Testis (tissue), 2 donors: ENCODE measurements at regions not wholly inside any gene's neighbourhood (a gene's known extent, or its start where the extent isn't known, plus 50 kb on each side); places are given as distances from the start of the nearest gene placed in this dataset.

ENCODE experiments used
- DNase-seq: peaks from one replicate; pipeline ENCODE4 v3.0.0-alpha.2; 2019
- H3K27ac ChIP-seq, 2 donors: fragments of 200-600 bp; sonication (generic); one replicate each; pipeline ENCODE4 v1.5.1; 2019
- H3K27me3 ChIP-seq: fragments of 200-600 bp; sonication (generic); one replicate; pipeline ENCODE4 v1.5.1; 2019
- H3K36me3 ChIP-seq: fragments of 200-600 bp; sonication (generic); one replicate; pipeline ENCODE4 v1.5.1; 2017; ENCODE audit warnings: low read depth; ENCODE audit errors: missing control alignments
- H3K4me1 ChIP-seq: fragments of 200-600 bp; sonication (generic); one replicate; pipeline ENCODE4 v1.5.1; 2019
- H3K4me3 ChIP-seq, 2 donors: fragments of 200-600 bp; sonication (generic); one replicate each; pipeline ENCODE4 v1.5.1; 2017 to 2019
- H3K9me3 ChIP-seq: fragments of 200-600 bp; sonication (generic); one replicate; pipeline ENCODE4 v1.5.1; 2017
- CTCF ChIP-seq, 3 experiments: fragments of 450-650 bp in 2 of 3; fragments of 200-600 bp in 1 of 3; sonication (generic) in 1 of 3; IDR thresholded peaks; one replicate each; pipeline ENCODE4 v1.5.1; 2016 to 2019; ENCODE audit warnings: antibody characterized with exemption in 3 of 3, mild to moderate bottlenecking in 2 of 3, moderate library complexity in 1 of 3
- POLR2A ChIP-seq: fragments of 450-650 bp; IDR thresholded peaks from one replicate; pipeline ENCODE4 v1.6.1; 2017; ENCODE audit warnings: antibody characterized with exemption, mild to moderate bottlenecking, moderate library complexity
- WGBS, 2 donors: methylation state at CpG; one replicate each; pipeline ENCODE4 v1.1.5; 2018; 5-methylcytosine and 5-hydroxymethylcytosine counted together
- intact Hi-C: fragments of 100-400 bp; cut with DNase I; formaldehyde crosslinking; loops from one replicate; pipeline ENCODE4 v1.15.1; 2023; ENCODE audit warnings: low total_unique reads

- no peak for TF ChIP-seq POLR2A
- TF ChIP-seq CTCF (IDR thresholded peaks at IDR 0.05) = no peak
- H3K36me3 ChIP-seq = no peaks in the 10 kb centered on the region
- no peak for DNase-seq
- intact Hi-C loops = no loop called here
- no peaks in the 10 kb centered on the region for H3K9me3 ChIP-seq
- H3K4me3 ChIP-seq = no peak overlapping the region
- 80 to 87% methylated on average over 2 of the region's 2 CpGs for WGBS, 2 donors
- H3K27me3 ChIP-seq = no peaks in the 10 kb centered on the region
- no peaks in the 10 kb centered on the region for H3K4me1 ChIP-seq
- no peak overlapping the region for H3K27ac ChIP-seq
Observed at GRCh38 chr3:117106396-117106795, 396.8 kb downstream of the TUSC7 start.

- no peak for TF ChIP-seq POLR2A
- no peak for TF ChIP-seq CTCF (IDR thresholded peaks at IDR 0.05)
- Histone ChIP-seq H3K9me3 (no peaks in the 10 kb centered on the region), H3K4me3 (no peak overlapping the region), H3K36me3 (no peaks in the 10 kb centered on the region), H3K4me1 (no peaks in the 10 kb centered on the region), H3K27me3 (no peaks in the 10 kb centered on the region), H3K27ac (no peak overlapping the region)
- WGBS, 2 donors = 81 to 90% methylated on average over 2 of the region's 2 CpGs
- intact Hi-C loops = no loop called here
- no peak for DNase-seq
Observed at GRCh38 chr3:117107946-117108345, 398.4 kb downstream of the TUSC7 start.

GRCh38 chr3:117109178-117109577, 399.6 kb downstream of the TUSC7 start:
- Histone ChIP-seq H3K27me3 (no peaks in the 10 kb centered on the region), H3K4me1 (no peaks in the 10 kb centered on the region), H3K4me3 (no peak overlapping the region), H3K27ac (no peak overlapping the region), H3K36me3 (no peaks in the 10 kb centered on the region), H3K9me3 (no peaks in the 10 kb centered on the region)
- DNase-seq = no peak
- intact Hi-C loops = no loop called here
- WGBS, 2 donors = 74 to 91% methylated on average over 6 of the region's 6 CpGs
- TF ChIP-seq CTCF (IDR thresholded peaks at IDR 0.05) (no peak), POLR2A (no peak)

- Histone ChIP-seq H3K4me1 (no peaks in the 10 kb centered on the region), H3K27me3 (no peaks in the 10 kb centered on the region), H3K36me3 (no peaks in the 10 kb centered on the region), H3K27ac (no peak overlapping the region), H3K4me3 (no peak overlapping the region), H3K9me3 (no peaks in the 10 kb centered on the region)
- WGBS, 2 donors = 79 to 94% methylated on average over 5 of the region's 5 CpGs
- no peak for DNase-seq
- intact Hi-C loops = no loop called here
- no peak for TF ChIP-seq CTCF (IDR thresholded peaks at IDR 0.05)
- TF ChIP-seq POLR2A = no peak
Observed at GRCh38 chr3:117114517-117115265, 405.1 kb downstream of the TUSC7 start.
